ENCODE measurements at regions not wholly inside any gene's neighbourhood (a gene's known extent, or its start where the extent isn't known, plus 50 kb on each side); places are given as distances from the start of the nearest gene placed in this dataset.

DNA sequence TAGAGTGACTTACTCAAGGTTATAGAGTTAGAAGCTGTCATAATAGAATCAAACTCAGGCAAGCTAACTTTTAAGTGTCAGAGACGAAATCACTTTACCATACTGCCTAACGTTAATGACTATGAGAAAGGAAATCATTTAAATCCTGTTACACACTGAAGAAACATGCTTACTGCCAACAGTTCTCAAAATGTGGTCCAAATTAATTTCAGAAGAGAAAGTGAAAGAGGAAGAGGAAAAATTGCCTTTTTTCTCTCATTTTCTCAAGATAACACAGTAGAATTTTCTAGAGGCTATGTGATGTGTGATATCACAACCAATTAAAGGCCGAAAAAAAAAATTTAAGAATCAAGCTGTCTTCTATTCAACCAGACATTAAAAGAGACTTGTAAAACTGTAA is 1362.7 kb upstream of the CHAC2 start:
- TF ChIP-seq, protein P1, sequence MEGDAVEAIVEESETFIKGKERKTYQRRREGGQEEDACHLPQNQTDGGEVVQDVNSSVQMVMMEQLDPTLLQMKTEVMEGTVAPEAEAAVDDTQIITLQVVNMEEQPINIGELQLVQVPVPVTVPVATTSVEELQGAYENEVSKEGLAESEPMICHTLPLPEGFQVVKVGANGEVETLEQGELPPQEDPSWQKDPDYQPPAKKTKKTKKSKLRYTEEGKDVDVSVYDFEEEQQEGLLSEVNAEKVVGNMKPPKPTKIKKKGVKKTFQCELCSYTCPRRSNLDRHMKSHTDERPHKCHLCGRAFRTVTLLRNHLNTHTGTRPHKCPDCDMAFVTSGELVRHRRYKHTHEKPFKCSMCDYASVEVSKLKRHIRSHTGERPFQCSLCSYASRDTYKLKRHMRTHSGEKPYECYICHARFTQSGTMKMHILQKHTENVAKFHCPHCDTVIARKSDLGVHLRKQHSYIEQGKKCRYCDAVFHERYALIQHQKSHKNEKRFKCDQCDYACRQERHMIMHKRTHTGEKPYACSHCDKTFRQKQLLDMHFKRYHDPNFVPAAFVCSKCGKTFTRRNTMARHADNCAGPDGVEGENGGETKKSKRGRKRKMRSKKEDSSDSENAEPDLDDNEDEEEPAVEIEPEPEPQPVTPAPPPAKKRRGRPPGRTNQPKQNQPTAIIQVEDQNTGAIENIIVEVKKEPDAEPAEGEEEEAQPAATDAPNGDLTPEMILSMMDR (optimal IDR thresholded peaks at IDR 0.05 in 1 of 3, IDR thresholded peaks at IDR 0.05 in 1 of 3, conservative IDR thresholded peaks at IDR 0.05 in 1 of 3; ENCODE audit: extremely low read depth in 1 of 3, insufficient read depth in 2 of 3, low read length in 3 of 3) = no peak
- no peak for TF ChIP-seq EZH2 (IDR thresholded peaks at IDR 0.05; ENCODE audit: low read length)
